ENCODE measurements at regions not wholly inside any gene's neighbourhood (a gene's known extent, or its start where the extent isn't known, plus 50 kb on each side); places are given as distances from the start of the nearest gene placed in this dataset.

- TF ChIP-seq POLR2AphosphoS5 (IDR thresholded peaks at IDR 0.05; ENCODE audit: low read depth, low read length) (no peak), CTCF (IDR thresholded peaks at IDR 0.05 in 2 of 3, conservative IDR thresholded peaks at IDR 0.05 in 1 of 3; ENCODE audit: borderline replicate concordance in 1 of 3, insufficient read depth in 1 of 3, low read depth in 2 of 3, low read length in 2 of 3) (no peak)
Measured at GRCh38 chr2:7916670-7917069, 765.2 kb upstream of the ID2 start.
